ENCODE measurements at regions not wholly inside any gene's neighbourhood (a gene's known extent, or its start where the extent isn't known, plus 50 kb on each side); places are given as distances from the start of the nearest gene placed in this dataset.
"Not testable (repeated sequence)": the region's sequence is repeated elsewhere in the genome, so short reads cannot be mapped to it uniquely, and the experiment has no call there.

- Mint-ChIP-seq H3K4me3 (peak overlapping the region; percentile 71 to 89 (median 78)), H3K27me3 (ENCODE audit: low read depth in 3 of 3) (peaks cover 0 to 15% (median 6%) of the 10 kb centered on the region in 3 donors), H3K27ac (peak overlapping the region in 5 of 6 donors; percentile 67 to 90 (median 84)), H3K9me3 (no peaks in the 10 kb centered on the region), H3K36me3 (peaks cover 0 to 4% (median 2%) of the 10 kb centered on the region in 3 donors), H3K4me1 (peaks cover 62 to 80% of the 10 kb centered on the region in 2 donors)
- no peak for DNase-seq
These were observed 288.9 kb upstream of the ZNF337 start for GRCh38 chr20:25985597-25985996.

DNA sequence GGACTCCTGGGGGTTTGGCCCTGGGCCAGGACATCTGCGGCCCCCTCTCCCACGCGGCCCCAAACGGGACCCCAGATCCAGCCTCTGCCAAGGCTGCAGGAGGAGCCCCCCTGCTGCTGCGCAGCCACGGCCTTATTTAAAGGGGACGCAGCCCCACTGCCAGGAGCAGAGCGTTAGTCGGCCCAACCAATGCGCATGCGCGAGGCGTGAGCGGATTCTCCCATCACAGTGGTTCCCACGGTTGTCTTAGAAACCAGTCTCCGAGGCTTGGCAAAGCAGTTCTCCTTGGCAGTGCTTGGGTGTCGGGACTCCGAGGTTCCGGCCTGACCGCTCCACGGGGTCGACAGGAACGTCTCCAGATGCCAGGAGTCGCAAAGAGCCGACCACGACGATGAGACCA, 288.3 kb upstream of the ZNF337 start:
- DNase-seq, result peak; percentile 22 to 65 (median 57)
- Mint-ChIP-seq H3K27ac (peak overlapping the region in 3 of 6 donors; percentile 40 to 91 (median 90)), H3K4me3 (peak overlapping the region in 4 of 5 donors; percentile 71 to 89 (median 80)), H3K4me1 (peaks cover 69 to 87% of the 10 kb centered on the region in 2 donors), H3K9me3 (no peaks in the 10 kb centered on the region), H3K36me3 (peaks cover 0 to 4% (median 2%) of the 10 kb centered on the region in 3 donors), H3K27me3 (ENCODE audit: low read depth in 3 of 3) (peaks cover 0 to 17% (median 6%) of the 10 kb centered on the region in 3 donors)

DNA sequence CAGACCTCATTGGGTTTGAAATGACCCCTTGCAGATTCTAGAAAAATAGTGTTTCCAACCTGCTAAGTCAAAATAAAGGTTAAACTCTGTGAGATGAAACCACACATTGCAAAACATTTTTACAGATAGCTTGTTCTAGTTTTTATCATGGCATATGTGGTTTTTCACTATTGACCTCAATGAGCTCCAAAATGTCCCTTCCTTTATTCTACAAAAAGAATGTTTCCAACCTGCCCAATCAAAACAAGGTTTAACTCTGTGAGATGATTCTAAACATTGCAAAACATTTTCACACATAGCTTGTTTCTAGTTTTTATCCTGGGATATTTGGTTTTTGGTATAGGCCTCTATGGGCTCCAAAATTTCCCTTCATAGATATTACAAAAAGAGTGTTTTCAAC, 286.0 kb upstream of the ZNF337 start:
- Mint-ChIP-seq H3K4me3 (peak overlapping the region; percentile 63 to 89 (median 68)), H3K27me3 (ENCODE audit: low read depth in 3 of 3) (peaks cover under 1 to 15% (median 3%) of the 10 kb centered on the region in 3 donors), H3K4me1 (peaks cover 67 to 89% of the 10 kb centered on the region in 2 donors), H3K27ac (peak overlapping the region; percentile 90 to 95 (median 91))
- H3K36me3 Mint-ChIP-seq, H3K9me3 Mint-ChIP-seq: not testable (repeated sequence)
- DNase-seq, result peak; percentile 63 to 72 (median 70)

DNA sequence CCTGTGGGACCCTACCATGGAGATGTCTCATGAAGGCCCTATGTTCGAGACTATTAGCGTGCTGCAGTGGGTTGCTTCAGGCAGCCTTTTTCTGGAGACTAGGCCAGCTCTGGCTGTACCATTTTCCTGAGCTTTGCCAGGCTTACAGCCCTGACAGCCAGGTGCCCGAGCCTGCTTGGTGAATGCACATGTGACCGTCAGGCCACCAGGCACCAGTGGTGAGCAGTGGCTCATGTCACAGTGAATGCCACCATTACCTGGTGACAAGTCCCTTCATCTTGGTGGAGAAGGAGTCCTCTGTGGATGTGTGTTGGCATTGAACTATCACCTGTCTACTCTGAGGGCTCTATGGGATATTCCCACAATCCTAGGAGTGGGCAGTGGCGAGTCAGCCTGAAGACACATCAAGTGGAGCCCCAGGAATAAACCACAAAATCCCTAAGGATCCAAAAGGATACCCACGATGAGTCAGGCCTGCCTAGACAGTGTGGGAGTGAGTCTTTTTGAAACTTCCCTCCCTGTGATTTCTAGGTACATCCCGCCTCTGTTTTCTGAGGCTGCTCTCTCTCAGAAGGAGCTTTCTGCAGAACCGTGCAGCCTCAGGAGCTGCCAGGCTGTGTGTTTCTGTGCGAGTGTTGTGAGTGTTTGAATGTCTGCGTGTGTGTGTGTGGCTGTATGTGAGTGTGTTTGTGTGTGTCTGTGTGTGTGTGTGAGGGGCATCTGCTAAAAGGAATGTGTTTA, 282.0 kb upstream of the ZNF337 start:
- Mint-ChIP-seq H3K4me1 (peaks cover 44 to 64% of the 10 kb centered on the region in 2 donors), H3K27ac (peak overlapping the region in 2 of 6 donors; percentile 26 to 32)
- not testable (repeated sequence) for H3K4me3 Mint-ChIP-seq; H3K27me3 Mint-ChIP-seq (ENCODE audit: low read depth in 3 of 3); DNase-seq; H3K36me3 Mint-ChIP-seq; H3K9me3 Mint-ChIP-seq

DNA sequence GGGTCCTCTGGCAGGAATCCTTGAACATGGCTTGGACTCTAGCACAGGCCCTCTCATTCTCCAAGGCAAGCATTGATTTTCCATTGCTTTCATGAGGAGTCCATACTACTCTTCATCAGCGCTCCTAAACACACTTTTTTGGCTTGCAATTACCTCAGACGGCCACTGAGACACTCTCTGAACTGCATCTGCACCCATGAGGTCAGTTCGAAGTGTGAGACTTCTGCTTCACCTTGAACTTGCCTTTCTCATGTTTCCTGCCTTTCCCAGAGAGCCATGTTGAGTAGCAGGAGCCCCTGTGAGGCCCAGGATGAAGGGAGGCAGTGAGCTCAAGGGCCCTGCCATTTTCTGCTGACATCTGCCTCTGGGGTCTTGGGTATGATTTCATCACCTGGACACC, 279.2 kb upstream of the ZNF337 start:
- H3K27ac Mint-ChIP-seq, result not testable (repeated sequence)

DNA sequence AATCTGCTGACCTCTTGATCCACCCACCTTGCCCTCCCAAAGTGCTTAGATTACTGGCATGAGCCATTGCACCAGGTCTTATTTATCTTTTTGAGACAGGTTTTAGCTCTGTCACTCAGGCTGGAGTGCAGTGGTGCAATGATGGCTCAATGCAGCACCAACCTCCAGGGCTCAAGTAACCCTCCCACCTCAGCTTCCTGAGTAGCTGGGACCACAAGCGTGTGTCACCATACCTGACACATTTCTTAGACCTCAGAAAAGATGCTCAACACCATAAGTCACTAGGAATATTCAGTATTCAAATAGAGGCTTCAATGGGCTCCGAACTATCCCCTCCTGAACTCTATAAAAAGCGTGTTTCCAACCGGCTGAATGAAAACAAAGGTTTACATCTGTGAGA, 268.6 kb upstream of the ZNF337 start:
- H3K27me3 Mint-ChIP-seq (ENCODE audit: low read depth in 3 of 3); H3K9me3 Mint-ChIP-seq; H3K36me3 Mint-ChIP-seq; H3K4me3 Mint-ChIP-seq: not testable (repeated sequence)
- Mint-ChIP-seq H3K4me1 (peaks cover 6 to 12% of the 10 kb centered on the region in 2 donors), H3K27ac (peak overlapping the region in 1 of 6 donors; percentile 5)
- peak in 1 of 3 donors; percentile 11 for DNase-seq

More for the DNA sequence above, 279.2 kb upstream of the ZNF337 start:
- H3K4me3 Mint-ChIP-seq; H3K27me3 Mint-ChIP-seq (ENCODE audit: low read depth in 3 of 3); H3K9me3 Mint-ChIP-seq; DNase-seq; H3K36me3 Mint-ChIP-seq: not testable (repeated sequence)
- peaks cover 16 to 36% of the 10 kb centered on the region in 2 donors for H3K4me1 Mint-ChIP-seq

GRCh38 chr20:25953876-25954275, 257.2 kb upstream of the ZNF337 start:
- not testable (repeated sequence) for H3K27ac Mint-ChIP-seq; H3K27me3 Mint-ChIP-seq (ENCODE audit: low read depth in 3 of 3); H3K4me1 Mint-ChIP-seq; H3K9me3 Mint-ChIP-seq; H3K36me3 Mint-ChIP-seq; DNase-seq; H3K4me3 Mint-ChIP-seq

DNA sequence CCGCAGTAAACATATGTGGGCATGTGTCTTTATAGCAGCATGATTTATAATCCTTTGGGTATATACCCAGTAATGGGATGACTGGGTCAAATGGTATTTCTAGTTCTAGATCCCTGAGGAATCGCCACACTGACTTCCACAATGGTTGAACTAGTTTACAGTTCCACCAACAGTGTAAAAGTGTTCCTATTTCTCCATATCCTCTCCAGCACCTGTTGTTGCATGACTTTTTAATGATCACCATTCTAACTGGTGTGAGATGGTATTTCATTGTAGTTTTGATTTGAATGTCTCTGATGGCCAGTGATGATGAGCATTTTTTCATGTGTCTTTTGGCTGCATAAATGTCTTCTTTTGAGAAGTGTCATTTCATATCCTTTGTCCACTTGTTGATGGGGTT, 238.6 kb upstream of the ZNF337 start:
- DNase-seq; H3K4me3 Mint-ChIP-seq; H3K36me3 Mint-ChIP-seq; H3K9me3 Mint-ChIP-seq; H3K27ac Mint-ChIP-seq; H3K4me1 Mint-ChIP-seq; H3K27me3 Mint-ChIP-seq (ENCODE audit: low read depth in 3 of 3): not testable (repeated sequence)

- H3K4me3 Mint-ChIP-seq; H3K9me3 Mint-ChIP-seq; H3K27me3 Mint-ChIP-seq (ENCODE audit: low read depth in 3 of 3); H3K4me1 Mint-ChIP-seq; DNase-seq; H3K36me3 Mint-ChIP-seq: not testable (repeated sequence)
- peak overlapping the region in 1 of 6 donors; percentile 54 for H3K27ac Mint-ChIP-seq
These were observed 236.2 kb upstream of the ZNF337 start for GRCh38 chr20:25932806-25933205.

GRCh38 chr20:25932170-25932569, 235.5 kb upstream of the ZNF337 start:
- H3K27me3 Mint-ChIP-seq (ENCODE audit: low read depth in 3 of 3); H3K9me3 Mint-ChIP-seq; H3K4me1 Mint-ChIP-seq; DNase-seq; H3K27ac Mint-ChIP-seq; H3K36me3 Mint-ChIP-seq; H3K4me3 Mint-ChIP-seq: not testable (repeated sequence)

DNA sequence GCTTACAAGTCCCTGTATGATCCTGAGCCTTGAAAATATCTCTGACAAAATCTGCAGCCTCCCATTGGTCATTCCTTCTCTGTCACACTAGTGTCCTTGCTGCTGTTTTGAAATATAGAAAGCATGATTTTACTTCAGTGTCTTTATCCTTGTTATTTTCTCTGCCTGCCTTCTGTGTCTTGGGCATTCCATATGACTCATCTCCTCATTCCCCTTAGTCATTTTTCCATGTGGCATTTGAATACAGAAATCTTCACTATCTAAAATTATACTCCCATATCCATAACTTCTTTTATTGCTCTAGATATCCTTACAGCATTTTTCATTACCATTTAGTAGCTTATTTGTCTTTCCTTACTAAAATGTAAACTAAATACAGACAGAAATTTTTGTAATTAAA, 205.7 kb upstream of the ZNF337 start:
- not testable (repeated sequence) for H3K27ac Mint-ChIP-seq; H3K36me3 Mint-ChIP-seq; H3K9me3 Mint-ChIP-seq; DNase-seq; H3K4me1 Mint-ChIP-seq; H3K4me3 Mint-ChIP-seq; H3K27me3 Mint-ChIP-seq (ENCODE audit: low read depth in 3 of 3)

- H3K36me3 Mint-ChIP-seq; DNase-seq; H3K9me3 Mint-ChIP-seq; H3K4me3 Mint-ChIP-seq; H3K27ac Mint-ChIP-seq; H3K4me1 Mint-ChIP-seq; H3K27me3 Mint-ChIP-seq (ENCODE audit: low read depth in 3 of 3): not testable (repeated sequence)
These were observed 202.0 kb upstream of the ZNF337 start for GRCh38 chr20:25898663-25899062.

- not testable (repeated sequence) for H3K27me3 Mint-ChIP-seq (ENCODE audit: low read depth in 3 of 3); H3K27ac Mint-ChIP-seq; DNase-seq; H3K4me3 Mint-ChIP-seq; H3K9me3 Mint-ChIP-seq; H3K4me1 Mint-ChIP-seq; H3K36me3 Mint-ChIP-seq
These were observed 182.4 kb upstream of the ZNF337 start for GRCh38 chr20:25879096-25879495.

GRCh38 chr20:25868650-25868979, 172.0 kb upstream of the ZNF337 start:
- H3K9me3 Mint-ChIP-seq, H3K36me3 Mint-ChIP-seq, DNase-seq: not testable (repeated sequence)
- Mint-ChIP-seq H3K4me3 (peak overlapping the region; percentile 79 to 89 (median 83)), H3K27ac (peak overlapping the region in 5 of 6 donors; percentile 19 to 69 (median 59)), H3K4me1 (peaks cover 44 to 50% of the 10 kb centered on the region in 2 donors), H3K27me3 (ENCODE audit: low read depth in 3 of 3) (peaks cover 13 to 27% (median 25%) of the 10 kb centered on the region in 3 donors)

All from immature natural killer cell (primary cell).